Cardiac septum (tissue), 1 donor: ENCODE measurements at regions not wholly inside any gene's neighbourhood (a gene's known extent, or its start where the extent isn't known, plus 50 kb on each side); places are given as distances from the start of the nearest gene placed in this dataset.

ENCODE experiments used
- DNase-seq: peaks from one replicate; pipeline ENCODE4 v3.0.0-alpha.2; 2020; ENCODE audit warnings: low spot score
- intact Hi-C: fragments of 100-400 bp; cut with DNase I; formaldehyde crosslinking; loops from one replicate; pipeline ENCODE4 v1.14.0; 2022
- donor health status: DM: no; HTN: no; CAD: no.

DNA sequence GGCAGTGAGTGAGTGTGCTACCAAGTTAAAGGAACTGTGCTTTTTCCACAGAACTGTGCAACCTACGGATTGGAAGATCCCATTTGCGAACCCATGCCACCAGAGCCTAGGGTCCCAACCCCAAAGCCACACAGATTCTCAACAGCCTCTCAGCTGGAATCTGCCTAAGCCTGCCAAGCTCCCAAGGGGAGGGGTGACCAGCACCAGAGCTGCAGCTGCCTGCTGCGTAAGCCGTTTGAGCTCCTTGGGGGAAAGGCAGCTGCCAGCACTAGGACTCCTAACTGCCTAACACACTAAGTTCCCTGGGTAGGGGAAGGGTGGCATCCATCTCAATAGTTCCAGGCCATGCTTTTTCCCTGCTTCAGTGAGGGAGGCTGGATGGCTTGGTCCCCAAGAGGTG is 738.1 kb upstream of the PRKX start:
- intact Hi-C loops = no loop called here
- DNase-seq = no peak

DNA sequence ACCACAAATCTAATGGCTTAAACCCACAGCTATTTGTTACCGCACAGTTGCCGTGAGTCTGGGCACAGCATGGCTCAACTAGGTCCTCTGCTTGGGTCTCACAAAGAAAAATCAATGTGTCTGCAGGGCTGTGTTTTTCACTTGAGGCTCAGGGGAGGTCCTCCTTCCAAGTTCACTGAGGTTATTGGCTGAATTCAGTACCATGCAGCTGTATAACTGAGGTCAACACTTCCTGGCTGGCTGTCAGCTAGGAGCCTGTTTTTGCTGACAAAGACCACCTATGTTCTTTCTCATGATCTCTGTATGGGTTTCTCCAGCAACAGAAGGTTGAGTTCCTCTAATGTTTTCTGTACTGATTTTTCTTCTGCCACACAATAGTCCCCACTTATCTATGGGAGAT is 736.7 kb upstream of the PRKX start:
- no peak for DNase-seq
- intact Hi-C loops = no loop called here

DNA sequence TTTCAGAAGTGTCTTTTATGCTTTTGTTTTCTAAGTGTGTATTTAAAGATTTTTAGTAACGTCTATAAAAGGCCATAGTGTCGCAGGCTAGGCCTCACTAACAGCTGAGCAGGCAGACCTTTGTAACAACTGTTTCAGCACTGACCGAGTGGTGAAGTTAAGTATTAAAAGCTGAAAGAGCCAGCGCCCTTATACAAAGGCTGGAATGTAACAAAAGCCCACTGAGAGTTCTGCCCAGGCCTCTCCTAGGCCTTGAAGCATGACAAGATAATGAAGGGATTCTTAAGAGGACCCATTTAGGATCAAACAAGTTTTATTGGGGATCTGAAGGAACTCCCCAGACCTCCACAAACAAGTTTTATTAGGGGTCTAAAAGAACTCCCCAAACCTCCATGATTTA is 722.5 kb upstream of the PRKX start:
- DNase-seq = no peak
- intact Hi-C loops = no loop called here

DNA sequence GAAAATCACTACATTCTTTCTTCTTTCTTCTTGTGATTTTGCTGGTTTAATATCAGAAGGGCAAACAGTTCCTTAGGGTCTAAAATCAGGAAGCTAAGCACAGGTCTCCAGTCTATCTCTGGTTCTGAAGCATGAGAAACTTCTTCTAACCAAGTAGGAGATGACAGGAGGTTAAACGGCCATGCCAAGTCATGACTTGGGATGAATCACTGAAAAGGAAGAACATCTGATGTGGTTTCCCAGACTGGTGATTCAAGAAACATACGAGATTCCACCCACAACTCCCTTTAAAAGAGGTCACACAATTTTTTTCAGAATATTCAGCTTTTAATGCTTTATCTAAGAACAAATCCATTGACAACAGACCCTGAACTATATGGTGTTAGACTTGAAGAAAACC is 684.0 kb upstream of the PRKX start:
- intact Hi-C loops = no loop called here
- DNase-seq = no peak

DNA sequence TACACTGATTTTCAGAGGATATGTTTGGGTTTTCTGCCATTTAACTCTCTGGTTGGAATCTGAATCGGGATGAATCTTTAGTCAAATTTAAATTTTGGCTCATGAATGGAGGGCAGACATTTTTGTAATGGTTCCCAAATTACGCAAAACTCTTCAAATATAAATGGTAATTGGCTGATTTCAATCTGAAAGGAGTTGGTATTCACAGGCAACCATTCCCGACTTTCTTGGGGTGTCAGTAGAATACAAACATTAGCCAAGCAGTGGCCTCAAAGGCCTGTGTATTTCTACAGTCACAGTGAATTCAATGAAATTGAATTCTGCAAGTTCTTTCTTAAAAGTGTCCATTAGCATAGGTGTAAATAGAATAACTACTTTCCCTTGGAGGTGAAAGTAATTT is 668.8 kb upstream of the PRKX start:
- intact Hi-C loops = no loop called here

DNA sequence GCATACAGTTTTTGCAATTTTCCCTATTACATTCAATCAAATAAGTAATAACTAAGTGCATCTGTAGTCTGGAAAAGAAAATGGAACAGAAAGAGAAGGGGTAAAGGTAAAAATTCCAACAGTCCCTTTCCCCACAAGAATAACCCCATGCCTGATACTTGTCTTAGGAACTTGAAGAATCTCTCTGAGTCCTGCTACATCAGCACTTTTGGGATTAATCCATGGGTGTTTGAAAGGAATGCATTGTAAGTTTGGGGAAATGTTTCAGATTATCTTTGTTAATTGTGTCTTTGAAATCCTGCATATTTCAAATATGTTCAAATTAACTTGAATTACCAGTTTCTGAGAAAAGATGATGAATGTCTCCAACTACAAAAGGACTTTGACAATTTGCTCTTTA is 667.3 kb upstream of the PRKX start:
- intact Hi-C loops = no loop called here

More for the DNA sequence above, 668.8 kb upstream of the PRKX start:
- no peak for DNase-seq

DNA sequence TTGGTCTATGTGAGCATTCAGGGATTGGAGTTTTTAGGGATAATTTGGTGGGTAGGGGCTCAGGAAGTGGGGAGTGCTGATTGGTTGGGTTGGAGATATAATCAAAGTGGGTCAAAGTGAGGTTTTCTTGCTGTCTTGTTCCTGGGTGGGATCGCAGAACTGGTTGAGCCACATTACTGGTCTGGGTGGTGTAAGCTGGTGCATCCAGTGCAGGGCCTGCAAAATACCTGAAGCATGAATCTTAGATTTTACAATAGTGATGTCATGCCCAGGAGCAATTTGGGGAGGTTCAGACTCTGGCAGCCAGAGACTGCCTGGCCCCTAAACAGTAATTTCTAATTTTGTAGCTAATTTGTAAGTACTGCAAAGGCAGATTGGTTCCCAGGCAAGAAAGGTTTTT is 665.6 kb upstream of the PRKX start:
- no peak for DNase-seq
- intact Hi-C loops = no loop called here

More for the DNA sequence above, 667.3 kb upstream of the PRKX start:
- DNase-seq = no peak

DNA sequence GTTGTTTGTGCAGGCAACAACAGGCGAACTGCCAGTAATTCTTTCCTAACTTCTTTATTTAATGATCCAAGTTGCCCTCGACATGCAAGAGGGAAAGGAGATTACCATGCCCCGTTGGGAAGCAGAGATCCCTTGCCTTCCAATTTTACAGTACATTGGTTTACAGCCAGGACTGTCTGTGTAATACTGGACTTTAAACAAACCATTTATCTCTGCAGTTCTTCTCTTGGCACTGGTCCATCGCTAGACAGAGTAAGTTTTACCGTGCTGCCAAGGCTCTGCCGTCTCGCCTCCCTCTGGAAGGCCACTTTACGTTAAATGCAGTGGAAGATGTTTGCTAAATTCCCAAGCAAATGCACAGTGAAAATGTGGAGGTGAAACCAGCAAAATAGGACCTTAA is 660.3 kb upstream of the PRKX start:
- DNase-seq = no peak
- intact Hi-C loops = no loop called here

DNA sequence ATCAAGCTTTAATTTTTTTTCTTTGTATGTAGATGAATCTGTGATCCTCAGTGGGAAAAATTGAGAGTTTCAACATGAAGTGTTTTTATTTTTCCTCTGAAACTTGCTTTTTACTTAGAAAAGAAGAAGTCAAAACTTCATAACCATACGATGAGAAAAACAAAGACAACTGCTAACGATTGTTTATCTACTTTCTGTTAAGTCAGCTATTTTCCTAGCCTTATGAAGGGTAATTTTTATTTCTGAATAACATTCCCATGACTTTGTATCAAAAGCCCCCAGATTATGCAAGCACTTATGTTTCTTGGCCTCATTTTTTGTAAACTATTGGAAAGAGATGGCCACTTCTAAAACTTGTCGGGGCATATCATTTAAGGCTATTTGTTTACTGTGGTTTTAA is 645.1 kb upstream of the PRKX start:
- intact Hi-C loops = no loop called here
- DNase-seq = no peak

DNA sequence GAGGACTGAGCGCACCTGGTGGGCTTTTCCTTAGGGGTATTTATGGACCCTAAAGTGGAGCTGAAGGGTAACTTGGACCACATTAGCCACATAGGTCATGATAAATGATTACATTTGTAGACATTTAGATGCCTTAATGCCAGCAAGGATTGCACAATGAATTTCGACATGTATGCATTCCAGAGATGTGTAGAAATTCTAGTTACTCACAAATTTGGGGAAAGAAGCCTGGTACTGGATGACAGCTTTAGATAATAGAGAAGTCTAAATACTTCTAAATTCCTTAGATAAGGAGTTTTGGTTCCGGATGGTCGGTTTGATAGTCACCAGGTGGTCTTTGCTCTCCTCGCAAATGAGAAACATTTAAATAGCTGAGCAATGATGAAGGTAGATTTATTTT is 609.5 kb upstream of the PRKX start:
- intact Hi-C loops = no loop called here
- no peak for DNase-seq

DNA sequence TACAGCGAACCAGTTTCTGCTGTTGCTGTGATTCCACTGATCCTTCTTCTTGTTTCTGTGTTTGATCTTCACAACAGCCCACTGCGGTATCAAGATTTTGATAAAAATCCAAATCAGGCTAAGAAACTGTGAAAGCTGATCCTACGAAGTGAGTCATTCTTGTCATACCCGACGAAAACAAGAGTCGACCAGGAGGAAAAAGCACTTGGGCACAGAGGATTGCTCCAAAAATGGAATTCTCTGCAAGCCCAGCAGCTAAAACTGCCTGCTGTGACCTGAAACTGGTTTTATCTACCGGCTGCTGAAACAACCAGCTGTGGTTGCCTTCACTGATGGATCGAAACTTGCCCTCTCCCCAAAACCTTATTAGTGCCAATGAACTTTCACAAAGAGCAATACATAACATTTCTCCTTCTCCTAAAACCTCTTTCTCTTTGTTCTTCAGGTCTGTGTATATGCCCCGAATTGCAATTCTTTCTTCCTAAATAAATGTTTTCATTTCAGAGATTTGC is 607.0 kb upstream of the PRKX start:
- intact Hi-C loops = no loop called here

DNA sequence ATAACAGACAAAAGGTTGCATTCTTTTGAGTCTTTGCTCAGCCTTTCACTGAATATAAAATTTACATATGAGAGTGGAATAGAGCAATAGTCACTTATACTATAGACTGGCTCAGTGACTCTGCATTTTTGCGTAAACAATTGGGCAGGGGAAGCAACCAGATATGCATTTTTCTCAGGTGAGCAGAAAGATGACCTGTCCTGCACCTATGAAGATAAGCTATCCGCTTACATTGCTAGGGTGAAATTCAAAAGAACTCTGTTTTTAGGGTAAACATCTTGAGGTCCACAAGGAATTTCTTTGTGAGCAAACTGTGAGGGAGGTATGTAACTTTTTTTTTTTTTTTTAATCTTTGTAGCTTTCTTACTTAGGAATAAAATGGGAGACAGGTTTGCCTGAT is 602.4 kb upstream of the PRKX start:
- intact Hi-C loops = no loop called here
- DNase-seq = no peak

More for the DNA sequence above, 607.0 kb upstream of the PRKX start:
- DNase-seq = no peak

DNA sequence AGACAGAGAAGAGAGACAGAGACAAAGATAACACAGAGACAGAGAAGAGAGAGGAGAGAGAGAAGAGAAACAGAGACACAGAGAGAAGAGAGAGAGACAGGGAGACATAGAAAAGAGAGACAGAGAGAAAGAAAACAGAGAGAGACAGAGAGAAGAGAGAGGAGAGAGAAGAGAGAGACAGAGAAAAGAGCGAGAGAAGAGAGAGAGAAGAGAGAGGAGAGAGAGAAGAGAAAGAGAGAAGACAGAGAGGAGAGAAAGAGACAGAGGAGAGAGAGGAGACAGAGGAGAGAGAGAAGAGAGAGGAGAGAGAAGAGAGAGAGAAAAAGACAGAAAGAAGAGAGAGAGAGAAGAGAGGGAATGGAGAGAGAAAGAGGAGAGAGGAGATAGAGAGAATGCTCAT is 601.1 kb upstream of the PRKX start:
- DNase-seq = no peak
- intact Hi-C loops = no loop called here

DNA sequence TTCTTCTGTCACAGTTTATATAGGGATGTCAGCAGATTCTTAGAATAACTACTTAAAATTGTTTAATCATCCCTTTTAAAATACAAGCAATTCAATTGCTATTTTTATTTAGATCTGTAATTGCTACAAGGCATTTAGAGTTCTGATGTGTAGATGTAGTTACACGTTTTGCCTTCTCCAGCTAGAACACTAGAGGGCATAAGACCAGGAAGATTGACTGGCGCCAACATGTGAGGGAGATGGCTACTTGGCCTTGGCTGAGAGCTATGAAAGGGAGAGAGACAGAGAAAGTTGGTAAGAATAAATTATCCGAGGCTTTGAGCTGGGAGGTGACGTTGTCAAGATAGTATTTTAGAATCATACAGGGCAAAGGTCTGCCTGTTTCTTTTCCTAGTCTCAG is 563.7 kb upstream of the PRKX start:
- intact Hi-C loops = no loop called here

DNA sequence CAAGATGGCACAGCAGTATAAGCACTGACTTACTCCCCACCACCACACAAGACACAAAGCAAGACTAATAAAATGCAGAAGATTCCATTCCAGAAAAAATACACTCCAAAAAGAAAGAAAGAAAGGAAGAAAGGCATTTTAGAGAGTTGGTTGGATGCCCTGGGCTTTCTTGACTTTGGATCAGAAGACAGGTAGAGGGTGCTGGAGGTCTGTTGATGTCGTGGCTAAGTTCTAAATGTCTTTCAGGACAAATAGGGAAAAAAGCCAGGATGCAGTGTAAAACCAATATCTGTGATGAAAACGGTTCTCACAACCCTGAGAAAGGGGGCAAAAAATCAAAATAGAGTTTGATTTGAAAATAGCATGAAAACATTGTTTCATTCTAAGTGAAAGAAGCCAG is 555.2 kb upstream of the PRKX start:
- intact Hi-C loops = no loop called here

More for the DNA sequence above, 563.7 kb upstream of the PRKX start:
- DNase-seq = no peak

DNA sequence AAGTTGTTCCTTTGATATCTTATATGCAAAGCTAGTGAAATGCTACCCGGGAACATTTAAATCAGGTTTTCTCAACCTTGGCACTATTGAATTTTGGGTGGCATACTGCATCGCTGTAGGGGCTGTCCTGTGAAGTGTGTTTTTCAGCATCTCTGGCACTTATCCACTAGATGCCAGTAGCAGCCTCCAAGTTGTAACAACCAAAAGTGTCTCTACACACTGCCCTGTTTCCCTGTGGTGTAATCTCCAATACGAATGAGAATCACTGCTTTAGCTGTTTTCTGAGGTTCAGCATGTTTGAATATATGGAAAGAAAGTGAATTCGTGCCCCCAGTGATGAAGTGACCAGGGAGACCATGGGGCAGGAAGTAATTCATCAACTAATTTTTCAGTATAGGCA is 551.6 kb upstream of the PRKX start:
- intact Hi-C loops = no loop called here
- DNase-seq = no peak

More for the DNA sequence above, 555.2 kb upstream of the PRKX start:
- DNase-seq = no peak

DNA sequence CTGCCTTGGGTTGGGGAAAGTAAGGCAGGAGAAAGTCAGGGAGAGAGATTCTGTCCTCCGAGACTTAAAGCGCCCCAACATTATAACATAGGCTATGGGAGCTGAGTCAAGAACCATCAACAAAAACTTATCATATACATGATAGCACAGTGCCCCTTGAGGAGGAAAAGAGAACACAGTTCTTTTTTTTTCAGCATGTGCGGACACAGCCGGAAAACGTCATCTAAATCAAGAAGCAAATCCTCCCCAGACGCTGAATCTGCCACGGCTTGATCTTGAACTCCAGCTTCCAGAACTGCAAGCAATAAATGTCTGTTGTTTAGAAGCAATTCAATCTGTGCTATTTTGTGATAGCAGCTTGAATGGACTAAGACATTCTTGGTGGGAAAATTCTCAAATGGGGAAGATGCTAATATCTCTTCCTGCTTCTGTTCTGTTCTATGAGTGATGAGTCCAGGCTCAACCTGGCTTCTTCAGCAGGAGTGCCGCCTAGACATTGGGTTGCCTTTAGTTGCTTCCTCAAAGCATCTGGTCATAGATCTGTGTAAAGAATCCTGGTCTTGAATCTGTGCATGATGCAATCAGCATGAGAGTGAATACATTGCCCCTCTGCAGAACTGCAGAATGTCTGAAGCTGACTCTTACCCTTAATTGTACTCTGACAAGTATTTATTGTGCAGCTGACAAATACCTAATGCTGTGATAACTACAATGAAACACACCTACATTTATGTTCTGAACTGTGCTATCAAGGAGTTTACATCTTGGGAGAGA is 549.8 kb upstream of the PRKX start:
- intact Hi-C loops = no loop called here
- no peak for DNase-seq

DNA sequence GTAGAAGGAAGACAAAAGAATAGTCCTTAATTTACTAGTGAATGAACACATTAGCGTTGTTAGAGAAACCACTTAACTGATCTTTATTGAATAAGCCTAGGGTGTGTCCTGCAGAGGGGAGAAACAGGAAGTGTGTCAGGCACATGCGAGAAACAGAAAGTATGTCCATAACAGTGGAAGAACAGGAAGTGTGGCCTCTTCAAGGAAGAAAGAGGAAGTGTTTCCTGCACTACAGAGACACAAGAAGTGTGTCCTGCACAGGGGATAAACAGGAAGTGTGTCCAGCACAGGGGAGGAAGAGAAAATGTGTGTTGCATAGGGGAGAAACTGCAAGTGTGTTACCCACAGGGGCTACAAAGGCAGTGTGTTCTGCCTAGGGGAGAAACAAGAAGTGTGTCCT is 539.6 kb upstream of the PRKX start:
- DNase-seq = no peak
- intact Hi-C loops = no loop called here

DNA sequence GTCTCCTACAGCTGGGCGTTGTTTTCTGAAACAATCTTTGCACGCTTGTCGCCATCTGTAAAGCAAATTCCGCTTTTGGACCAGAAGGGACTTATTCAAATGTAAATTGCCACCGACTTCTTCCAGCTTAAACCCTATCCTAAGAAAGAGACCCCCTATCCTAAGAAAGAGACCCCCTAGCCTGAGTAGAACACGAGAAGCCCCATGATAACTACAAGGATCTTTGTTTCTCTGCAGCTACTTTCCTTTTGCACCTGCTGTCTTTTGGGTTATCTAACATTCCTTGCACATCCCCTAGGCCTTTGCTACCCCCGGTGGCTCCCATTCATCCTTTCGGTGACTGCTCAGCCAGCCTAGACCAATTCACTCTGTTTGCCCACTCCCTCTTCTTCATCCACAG is 536.0 kb upstream of the PRKX start:
- intact Hi-C loops = no loop called here
- DNase-seq = no peak

DNA sequence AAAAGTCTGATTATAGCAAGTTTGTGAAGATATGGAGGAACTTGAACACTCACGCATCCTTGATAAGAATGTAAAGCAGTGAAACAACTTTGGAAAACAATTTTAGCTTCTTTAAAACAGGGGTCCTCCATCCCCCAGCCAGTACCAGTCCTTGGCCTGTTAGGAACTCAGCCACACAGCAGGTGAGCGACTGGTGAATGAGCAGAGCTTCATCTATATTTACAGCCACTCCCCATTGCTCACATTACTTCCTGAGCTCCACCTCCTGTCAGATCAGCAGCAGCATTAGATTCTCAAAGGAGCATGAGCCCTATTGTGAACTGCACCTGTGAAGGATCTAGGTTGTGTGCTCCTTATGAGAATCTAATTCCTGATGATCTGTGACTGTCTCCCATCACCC is 530.3 kb upstream of the PRKX start:
- intact Hi-C loops = no loop called here

DNA sequence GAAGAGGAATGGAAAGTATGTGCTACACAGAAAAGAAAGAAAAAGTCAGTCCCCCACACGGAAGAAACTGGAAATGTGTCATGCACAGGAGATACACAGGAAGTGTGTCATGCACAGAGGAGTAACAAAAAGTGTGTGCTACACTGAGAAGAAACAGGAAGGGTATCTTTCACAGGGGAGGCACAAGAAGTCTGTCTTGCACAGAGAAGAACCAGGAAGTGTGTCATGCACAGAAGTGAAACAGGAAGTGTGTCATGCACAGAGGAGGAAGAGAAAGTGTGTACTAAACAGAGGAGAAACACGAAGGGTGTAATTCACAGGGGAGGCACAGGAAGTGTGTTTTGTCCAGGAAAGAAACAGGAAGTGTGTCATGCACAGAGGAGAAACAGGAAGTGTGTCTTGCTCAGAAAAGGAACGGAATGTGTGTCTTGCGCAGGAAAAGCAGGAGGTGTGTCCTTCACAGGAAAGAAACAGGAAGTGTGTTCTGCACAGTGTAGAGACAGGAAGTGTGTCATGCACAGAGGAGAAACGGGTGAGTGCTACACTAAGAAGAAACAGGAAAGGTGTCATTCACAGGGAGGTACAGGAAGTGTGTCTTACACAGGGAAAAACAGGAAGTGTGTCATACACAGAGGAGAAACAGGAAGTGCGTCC is 527.2 kb upstream of the PRKX start:
- intact Hi-C loops = no loop called here
- no peak for DNase-seq

More for the DNA sequence above, 530.3 kb upstream of the PRKX start:
- no peak for DNase-seq
